Lung microvascular endothelial cell (primary cell): ENCODE measurements at regions not wholly inside any gene's neighbourhood (a gene's known extent, or its start where the extent isn't known, plus 50 kb on each side); places are given as distances from the start of the nearest gene placed in this dataset.

ENCODE experiments used
- DNase-seq, 2 donors: peaks; one replicate each; pipeline versions ENCODE4 v3.0.0 to v3.0.0-alpha.2; 2010; ENCODE audit warnings: low read depth in 2 of 2

DNA sequence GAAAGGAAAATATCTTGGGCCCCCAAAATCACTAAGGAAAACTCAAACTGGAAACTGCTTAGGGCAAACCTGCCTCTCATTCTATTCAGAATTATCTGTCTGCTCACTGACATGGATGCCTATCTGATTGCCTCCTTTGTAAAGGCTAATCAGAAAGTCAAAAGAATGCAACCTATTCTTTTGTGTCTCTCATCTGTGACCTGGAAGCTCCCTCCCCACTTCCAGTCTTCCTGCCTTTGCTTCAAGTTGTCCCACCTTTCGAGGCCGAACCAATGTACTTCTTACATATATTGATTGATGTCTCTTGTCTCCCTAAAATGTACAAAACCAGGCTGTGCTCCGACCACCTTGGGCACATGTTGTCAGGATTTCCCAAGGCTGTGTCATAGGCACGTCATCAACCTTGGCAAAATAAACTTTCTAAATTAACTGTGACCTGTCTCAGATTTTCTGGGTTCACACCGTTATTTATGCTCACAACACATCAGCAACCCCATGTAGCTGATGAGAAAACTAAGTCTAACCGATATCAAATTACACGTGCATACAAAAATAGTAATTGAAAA lies 302.3 kb upstream of the NRIP1 start:
- no peak for DNase-seq

DNA sequence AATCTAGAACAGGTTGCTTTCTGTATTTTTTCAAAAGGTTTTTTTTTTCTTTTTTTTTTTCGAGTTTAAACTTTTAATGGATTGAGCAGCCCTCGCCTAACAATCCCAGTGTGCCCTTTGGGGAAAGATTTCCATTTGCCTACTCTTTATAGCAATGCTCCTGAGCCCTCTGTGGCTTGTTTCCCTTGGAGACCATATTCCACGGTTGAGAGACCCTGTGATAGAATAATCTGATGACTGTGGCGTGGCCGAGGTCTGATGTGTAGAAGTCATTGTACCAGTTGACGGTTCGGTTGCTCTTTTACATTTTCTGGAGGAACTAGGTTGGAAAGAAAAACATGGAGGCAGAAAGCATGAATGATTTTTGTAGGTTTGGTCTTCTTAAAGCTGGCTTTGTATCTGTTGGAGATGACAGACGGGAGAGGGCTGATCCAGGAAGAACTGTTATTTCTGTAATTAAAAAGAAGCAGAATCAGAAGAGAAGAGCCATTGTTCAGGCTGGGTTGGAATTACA lies 305.7 kb upstream of the NRIP1 start:
- DNase-seq = no peak

DNA sequence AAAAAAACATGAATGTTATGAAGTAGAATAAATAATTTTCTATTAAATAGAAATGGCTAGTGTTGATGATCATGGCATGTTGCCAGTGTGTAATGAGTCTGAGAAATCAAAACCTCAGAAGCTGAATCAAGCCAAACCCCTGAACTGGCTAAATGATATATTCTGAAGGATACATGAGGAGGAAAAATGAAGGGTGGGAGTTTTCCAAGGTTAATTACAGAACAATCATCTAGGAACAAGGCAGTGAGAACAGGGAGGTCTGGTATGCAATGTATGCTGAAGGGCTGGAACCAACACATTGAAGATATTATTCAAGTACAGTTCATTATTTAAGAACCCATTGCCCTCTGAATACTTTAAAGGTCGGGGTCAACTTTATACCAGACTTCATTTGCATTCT lies 309.1 kb upstream of the NRIP1 start:
- DNase-seq = no peak

DNA sequence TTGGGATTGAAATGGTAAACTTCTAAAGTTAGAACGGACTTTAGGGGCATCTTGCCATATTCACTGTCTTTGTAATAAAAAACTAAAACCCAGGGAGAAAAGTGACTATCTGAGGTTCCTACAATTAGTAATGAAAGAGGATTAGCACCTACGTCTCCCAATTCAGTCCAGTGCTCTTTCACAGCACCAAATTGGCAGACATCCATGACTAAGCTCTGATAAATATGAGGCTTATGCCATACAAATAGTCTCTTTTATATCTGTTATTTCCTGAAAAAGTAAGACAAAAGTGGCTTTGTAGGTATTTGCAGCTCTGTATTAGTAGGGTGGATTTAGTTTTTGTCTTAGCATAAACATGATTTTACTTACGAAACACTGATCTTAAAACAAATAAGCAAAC lies 315.0 kb upstream of the NRIP1 start:
- peak in 1 of 2 donors; percentile 25 for DNase-seq

DNA sequence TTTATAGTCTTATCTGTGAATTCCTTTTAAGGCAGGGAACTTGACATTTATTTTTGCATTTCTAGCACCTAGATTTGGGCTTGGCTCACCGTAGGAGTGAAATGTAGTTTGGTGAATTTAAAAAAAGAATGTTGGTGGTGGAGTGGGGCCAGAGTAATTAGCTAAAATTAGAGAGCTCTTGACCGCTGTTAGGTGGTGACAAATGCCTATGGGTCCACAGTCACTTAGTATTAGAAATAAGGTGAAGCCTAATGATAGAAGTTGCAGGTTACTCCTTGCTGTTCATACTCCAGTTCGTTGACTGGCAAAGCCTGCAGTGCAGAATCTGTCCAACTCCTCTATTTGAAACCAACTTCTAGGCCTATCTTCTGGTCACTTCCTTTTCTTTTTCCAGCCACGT lies 318.8 kb upstream of the NRIP1 start:
- no peak for DNase-seq

DNA sequence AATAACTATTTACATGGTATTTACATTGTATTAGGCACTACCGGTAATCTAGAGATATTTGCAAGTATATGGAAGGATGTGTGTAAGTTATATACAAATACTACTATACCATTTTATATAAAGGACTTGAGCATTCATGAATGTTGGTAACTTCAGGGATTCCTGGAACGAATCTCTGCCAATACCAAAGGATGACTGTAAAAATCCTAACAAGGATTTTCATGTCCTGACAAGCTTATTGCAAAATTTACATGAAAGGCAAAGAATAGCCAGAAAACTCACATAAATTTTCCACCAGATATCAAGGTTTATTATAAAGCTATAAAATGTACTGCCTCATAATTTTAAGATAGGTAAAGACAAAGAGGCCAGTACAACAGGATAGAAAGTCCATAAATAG lies 325.2 kb upstream of the NRIP1 start:
- DNase-seq = no peak

DNA sequence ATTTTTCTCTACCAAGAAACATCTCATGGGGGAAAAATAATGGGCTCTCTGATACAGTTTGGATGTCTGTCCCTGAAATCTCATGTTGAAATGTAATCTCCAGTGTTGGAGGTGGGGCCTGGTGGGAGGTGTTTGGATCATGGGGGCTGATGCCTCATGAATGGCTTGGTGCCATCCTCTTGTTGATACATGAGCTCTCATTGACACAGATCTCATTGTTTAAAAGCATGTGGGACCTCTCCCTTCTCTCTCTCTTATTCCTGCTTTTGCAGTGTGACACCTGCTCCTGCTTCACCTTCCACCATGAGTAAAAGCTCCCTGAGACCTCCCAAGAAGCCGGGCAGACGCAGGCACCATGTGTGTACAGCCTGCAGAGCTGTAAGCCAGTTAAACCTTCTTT lies 332.5 kb upstream of the NRIP1 start:
- DNase-seq = peak in 1 of 2 donors; percentile 68

DNA sequence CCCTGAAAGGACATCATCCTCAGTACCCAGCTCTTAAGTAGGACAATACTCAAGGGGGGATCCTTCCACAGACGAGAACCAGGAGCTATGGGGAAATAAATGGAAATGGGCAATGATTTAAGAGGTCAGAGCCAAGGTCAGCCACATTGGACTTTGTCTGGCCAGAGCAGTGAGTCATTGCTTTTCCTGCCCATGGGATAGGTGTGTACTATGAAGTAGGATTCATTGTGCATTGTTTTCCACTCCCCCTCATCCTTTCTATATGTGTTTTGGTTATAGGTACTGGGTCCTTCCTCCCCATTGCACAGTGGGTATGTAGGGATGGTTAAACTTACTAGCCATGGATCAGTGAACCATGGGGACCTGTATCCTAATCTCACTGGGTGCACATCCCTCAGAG lies 328.9 kb upstream of the USP25 start:
- peak in 1 of 2 donors; percentile 53 for DNase-seq

DNA sequence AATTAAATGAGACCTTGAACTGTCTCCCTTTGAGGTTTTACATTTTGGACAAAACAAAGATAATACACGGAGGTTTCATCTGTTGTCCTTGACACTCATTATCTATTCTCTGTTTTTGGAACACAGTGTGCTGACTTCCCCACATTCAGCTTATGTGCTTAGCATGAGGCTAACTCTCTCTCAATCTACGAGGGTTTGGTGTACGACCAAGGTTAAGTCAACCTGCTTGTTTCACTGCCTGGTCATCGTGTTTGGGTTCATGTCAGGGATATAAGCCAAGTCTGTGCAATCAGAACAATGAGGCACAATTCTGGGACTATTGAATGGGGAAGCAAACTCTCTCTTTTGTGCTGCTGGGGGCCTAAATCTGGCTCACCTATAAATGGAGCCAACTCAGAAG lies 328.5 kb upstream of the USP25 start:
- peak in 1 of 2 donors; percentile 1 for DNase-seq

DNA sequence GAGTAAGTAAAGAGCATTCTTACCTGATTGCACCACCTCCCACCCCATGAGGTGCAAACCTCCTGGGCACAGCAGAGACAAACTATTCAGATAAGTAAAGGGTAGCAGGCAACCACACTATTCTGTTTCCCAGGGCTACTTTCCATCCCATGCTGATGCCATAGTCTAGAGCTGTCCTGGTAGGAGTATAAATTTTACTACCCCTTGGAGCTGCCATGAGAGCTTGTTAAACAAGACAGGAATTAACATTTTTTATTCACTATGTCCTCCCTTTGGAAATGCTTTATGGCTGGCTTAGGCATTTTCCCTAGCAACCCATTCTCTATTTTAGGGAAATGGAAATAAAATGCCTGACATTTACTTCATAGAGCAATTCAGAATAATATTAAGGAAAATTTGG lies 324.6 kb upstream of the USP25 start:
- no peak for DNase-seq

DNA sequence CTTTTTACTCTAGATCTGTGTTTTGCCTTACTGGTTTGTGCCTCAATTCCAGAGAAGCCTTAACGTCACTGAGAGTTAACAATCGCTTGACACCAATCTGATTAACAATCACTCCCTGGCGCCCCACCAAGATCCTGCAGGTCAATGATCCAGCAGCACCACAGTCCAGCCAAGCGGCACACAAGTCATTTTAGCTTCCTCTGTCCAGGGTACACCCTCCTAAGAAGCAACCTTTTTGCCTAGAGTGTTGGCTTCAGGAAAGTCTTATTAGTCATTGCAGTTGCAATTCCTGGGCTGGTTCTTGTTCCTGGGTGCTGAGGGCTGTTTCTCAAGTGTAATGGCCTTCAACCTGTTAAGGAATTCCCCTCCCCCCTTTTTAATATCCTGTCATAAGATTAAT lies 323.0 kb upstream of the USP25 start:
- DNase-seq = no peak

DNA sequence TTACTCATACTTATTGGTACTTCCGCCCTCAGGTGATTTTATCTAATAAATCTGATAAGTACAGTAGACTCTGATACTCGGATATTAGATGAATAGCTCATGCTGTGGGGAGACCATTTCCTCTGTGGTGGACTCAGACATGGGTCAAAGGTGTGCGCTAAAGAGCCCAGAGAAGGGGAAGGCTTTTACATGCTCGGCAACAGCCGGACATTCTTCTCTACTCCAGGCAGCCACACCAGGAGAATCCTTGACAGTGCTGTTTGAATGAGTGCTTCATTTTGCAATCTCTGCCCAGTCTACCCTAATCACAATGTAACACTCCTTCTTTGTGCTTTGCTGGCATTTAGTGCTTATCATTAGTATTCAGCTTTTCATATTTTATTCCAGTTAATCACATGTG lies 322.2 kb upstream of the USP25 start:
- DNase-seq = no peak

DNA sequence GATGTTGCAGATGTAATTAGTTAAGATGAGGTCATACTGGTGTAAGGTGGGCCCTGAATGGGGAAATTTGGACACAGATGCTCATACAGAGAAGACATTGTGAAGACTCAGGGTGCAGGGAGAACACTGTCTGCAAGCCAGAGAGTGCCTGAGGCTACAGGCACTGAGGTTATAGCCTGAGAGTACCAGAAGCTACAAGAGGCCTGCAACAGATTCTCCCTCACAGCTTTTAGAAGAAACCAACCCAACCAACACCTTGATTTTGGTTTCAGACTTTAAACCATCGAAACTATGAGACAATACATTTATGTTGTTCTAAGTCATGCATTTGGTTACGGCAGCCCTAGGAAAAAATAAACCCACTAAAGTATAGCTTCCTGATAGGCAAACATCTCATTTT lies 321.7 kb upstream of the USP25 start:
- DNase-seq = no peak

DNA sequence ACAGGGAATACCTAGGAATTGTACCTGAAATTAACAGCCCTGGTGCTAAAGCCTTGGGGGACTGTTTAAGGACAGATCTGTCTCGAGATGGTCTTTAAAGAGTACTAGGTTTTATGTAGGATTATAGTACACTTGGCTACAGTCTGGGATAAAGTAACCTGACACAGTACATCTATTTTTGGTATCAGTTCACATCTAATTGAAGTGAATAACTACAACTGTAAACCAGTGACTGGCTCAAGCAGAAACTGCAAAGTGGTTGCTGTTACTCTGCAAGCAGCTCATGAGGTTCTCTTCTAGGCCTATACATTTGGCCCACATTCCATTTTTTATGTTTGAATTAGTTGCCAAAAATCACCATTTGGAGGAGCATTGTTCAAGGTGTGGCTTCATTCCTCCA lies 320.8 kb upstream of the USP25 start:
- DNase-seq = no peak

DNA sequence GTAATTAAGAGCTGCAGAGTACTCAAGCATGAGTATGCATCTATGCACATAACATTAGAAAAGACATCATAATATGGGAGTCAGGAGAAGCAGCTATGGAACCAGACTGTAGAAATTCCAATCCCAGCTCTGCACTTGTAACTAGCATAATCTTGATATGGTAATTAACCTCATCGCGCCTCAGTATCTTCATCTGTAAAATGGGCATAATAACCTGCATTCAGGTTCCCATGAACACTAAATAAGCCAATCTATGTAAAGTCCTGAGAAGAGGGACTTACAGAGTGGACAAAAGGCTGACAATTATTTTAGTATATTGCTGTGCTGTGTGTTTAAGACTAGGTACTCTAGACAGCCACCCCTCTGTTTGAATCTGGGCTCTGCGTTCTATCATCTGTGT lies 318.9 kb upstream of the USP25 start:
- no peak for DNase-seq

DNA sequence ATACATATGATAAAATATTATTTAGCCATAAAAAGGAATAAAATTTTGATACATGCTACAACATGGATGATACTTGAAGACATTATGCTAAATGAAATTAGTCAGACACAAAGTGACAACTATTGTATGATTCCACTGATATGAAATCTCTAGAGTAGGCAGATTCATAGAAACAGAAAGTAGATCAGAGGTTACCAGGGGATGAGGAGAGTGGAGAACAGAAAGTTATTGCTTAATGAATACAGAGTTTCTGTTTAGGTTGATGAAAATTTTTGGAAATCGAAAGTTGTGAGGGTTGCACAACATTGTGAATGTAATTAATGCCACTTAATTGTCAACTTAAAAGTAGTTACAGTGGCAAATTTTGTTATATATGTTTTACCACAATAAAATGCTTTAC lies 315.7 kb upstream of the USP25 start:
- DNase-seq = no peak

DNA sequence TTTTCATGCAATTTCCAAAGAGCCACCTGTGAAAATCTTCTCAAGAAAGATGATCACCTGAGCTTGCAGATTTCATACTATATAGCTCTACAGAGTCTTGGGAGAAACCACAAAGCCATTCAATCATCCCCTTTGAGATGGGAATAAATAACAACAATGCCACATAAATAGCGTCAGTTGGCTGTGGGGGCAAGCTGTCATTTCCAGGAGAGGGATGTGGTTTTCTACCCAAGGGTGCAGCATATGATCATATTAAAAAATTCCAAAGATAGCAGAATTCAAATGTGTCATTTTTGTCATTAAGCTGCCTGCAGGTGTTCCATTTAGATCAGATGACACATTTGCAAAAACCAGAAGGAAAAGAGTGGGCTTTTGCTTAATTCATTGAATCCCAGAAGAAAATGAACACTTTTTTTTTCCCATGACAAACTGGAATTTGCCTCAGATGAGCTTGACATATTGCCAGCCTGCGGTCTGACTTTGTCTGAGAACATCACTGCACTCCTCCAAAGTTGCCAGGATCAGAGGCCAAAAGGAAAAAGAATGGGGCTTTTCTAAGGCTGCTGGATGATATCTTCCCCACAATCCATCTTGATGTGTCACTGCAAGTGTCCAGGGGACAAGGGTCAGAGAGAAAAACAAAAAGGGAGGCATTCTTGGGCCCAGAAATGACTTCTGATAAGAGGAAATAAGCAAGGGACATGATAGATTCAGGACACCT lies 314.1 kb upstream of the USP25 start:
- no peak for DNase-seq

DNA sequence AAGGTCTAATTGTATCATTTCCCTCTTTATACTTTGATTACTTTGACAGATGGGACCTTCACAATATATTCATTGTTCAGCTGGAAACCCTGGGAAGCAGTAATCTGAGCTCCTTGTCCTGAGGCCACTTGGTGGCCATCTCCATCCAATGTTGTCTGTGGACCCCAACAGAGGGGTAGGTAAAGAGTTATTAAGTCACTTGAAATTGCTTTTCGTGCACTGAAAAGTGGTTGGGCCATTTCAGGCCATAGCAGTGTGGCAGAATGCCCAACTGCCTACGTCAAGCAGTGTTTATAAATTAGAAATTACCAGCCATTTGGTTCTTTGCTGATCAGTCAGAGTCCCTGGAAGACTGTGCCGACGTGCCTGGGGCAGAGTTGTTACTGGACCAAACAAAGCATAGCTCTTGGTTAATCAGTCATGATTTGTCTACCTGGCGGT lies 308.3 kb upstream of the USP25 start:
- DNase-seq = no peak

DNA sequence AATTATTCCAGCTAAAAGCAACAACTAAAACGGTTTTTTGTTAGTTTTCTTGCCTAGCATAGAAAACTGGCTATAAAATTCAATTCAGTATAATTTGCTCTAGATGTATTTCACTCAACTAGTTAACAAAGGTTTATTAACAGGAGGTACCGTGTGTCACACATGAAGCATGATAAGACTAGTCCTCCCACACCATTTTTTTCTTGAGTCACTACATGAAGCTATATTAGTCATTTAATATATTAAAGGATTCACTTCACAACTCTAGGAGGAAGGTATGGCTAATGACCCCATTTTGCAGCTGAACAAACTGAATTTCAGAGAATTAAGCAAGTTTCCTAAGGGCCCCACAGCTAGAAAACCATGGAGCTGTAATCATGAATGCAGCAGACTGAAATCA lies 307.8 kb upstream of the USP25 start:
- no peak for DNase-seq

DNA sequence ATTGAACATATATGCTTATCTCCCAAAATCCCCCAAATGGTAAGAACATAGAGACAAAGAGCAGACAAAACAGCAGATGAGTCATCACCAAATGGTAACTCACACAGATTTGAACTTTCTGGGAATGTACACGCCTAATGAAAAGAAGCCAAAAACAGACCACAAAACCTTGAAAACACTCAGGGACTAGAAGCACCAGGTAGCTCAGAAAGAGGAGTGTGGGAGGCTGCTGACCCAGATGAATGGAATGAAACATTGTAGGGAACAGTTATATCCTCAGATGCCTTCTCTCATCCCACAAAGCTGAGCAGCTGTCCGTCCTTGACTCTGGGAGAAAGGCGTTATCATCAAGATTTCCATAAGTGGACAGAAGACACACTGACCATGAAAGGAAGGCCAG lies 307.0 kb upstream of the USP25 start:
- no peak for DNase-seq

DNA sequence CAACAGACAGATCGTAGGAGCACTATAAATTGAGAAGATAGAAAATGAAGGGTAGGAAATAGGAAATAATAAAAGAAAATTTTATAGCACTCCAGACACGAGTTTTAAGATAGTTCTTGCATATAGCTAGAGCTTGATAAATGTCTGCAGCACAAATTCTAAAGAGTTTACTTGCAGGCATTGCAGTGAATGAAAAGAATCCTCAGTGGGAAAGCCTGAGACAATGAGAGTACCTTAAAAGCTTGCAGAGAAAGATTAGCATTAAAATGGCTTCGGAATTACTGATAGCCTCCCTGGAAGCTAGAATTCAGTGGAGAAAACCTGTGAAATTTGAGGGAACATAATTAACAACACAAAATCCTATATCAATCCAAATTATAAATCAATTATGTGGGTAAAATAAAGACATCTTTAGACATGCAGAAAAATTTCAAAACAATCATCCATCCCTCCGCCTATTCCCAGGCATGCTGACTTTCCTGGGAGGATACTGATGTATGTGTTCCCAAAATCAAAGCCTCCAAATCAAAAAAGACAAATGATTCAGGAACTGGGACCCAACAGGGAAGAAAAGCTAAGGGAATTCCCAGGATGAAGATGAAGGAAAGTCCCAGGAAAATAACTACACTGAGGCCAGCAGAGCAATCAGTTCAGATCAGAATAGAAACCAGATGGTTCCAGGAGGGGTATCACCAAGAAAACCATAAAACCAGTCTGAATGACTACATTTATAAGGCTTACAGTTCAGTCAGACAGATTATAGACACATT lies 305.9 kb upstream of the USP25 start:
- DNase-seq = no peak

DNA sequence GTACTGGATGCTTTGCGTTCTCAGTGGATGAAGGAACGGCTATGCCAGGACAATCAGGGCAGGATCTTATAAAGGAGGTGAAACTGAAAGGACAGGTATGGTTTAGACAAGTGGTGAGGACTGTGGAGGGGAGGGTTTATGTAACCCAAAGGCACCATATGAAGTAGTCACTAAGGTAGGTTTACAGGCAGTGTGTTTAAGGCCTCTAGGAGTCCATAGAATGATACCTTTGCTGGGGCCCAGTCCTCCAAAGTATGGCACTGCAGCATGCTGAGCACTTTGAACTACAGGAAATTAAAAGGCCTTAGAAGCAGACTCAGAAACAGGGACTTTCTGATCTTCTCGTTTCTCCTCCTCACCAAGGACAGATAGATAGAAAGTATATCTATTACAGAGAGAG lies 304.7 kb upstream of the USP25 start:
- DNase-seq = no peak

DNA sequence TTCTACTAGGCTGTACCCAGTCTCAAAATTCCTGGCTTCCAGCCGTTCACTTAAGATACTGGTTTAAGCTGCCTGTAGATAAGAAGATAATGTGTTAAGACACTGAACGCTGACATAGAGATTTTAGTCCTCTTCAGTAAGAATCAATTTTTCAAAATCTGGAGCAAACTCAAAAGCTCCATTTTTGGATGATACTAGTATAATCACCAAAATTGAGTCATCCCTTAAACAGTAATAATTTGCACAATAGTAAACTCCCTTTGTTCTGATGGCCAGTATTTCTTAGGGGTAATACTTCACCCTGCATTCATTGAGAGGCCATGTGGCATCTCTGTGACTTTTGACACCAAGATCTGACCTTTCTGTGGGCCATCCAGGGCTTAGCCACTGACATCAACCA lies 299.8 kb upstream of the USP25 start:
- no peak for DNase-seq
